Astrocyte (in vitro differentiated cells and primary cell): ENCODE measurements at regions not wholly inside any gene's neighbourhood (a gene's known extent, or its start where the extent isn't known, plus 50 kb on each side); places are given as distances from the start of the nearest gene placed in this dataset.

Source experiments
- EZH2 ChIP-seq: IDR thresholded peaks from 2 replicates; pipeline ENCODE4 v1.6.1; 2012; ENCODE audit warnings: mild to moderate bottlenecking, low read length, inconsistent platforms; ENCODE audit not compliant: insufficient read depth
- TF ChIP-seq, protein P1 (sequence below): IDR thresholded peaks from 2 replicates; pipeline ENCODE4 v1.5.1; 2011; ENCODE audit warnings: low read depth, mild to moderate bottlenecking, inconsistent platforms, low read length, moderate library complexity; ENCODE audit not compliant: insufficient read depth

DNA sequence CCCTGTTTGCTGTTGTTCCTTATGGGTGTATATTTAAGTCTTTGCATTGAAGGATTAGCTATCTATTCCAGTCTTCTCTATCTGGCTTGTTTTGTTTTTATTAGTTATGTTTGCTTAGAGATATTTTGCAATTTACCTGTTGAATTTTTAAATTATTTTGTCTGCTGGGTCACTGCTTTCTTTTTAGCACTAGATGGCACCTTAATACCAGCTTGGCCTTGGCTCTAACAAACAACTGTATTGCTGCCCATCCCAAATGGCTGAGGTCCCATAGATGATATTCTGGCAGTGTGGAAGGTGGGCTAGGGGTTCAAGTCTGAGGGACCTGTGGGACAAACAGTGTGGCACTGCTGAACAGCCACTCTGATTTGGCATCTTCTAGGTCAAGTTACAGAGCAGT lies 144.0 kb upstream of the FBXO33 start:
- TF ChIP-seq, protein P1, sequence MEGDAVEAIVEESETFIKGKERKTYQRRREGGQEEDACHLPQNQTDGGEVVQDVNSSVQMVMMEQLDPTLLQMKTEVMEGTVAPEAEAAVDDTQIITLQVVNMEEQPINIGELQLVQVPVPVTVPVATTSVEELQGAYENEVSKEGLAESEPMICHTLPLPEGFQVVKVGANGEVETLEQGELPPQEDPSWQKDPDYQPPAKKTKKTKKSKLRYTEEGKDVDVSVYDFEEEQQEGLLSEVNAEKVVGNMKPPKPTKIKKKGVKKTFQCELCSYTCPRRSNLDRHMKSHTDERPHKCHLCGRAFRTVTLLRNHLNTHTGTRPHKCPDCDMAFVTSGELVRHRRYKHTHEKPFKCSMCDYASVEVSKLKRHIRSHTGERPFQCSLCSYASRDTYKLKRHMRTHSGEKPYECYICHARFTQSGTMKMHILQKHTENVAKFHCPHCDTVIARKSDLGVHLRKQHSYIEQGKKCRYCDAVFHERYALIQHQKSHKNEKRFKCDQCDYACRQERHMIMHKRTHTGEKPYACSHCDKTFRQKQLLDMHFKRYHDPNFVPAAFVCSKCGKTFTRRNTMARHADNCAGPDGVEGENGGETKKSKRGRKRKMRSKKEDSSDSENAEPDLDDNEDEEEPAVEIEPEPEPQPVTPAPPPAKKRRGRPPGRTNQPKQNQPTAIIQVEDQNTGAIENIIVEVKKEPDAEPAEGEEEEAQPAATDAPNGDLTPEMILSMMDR = no peak
- no peak for TF ChIP-seq EZH2
